GM12875 (cell line): ENCODE measurements at regions not wholly inside any gene's neighbourhood (a gene's known extent, or its start where the extent isn't known, plus 50 kb on each side); places are given as distances from the start of the nearest gene placed in this dataset.

ENCODE experiments used
- H3K4me3 ChIP-seq: one replicate; pipeline ENCODE4 v1.5.1; 2011; ENCODE audit warnings: low read depth, low read length, control low read depth
- TF ChIP-seq, protein P1 (sequence below): IDR thresholded peaks from 2 replicates; pipeline ENCODE4 v1.5.1; 2011; ENCODE audit warnings: low read depth, mild to moderate bottlenecking, control low read depth, inconsistent platforms, low read length, moderate library complexity, borderline replicate concordance; ENCODE audit not compliant: insufficient read depth

DNA sequence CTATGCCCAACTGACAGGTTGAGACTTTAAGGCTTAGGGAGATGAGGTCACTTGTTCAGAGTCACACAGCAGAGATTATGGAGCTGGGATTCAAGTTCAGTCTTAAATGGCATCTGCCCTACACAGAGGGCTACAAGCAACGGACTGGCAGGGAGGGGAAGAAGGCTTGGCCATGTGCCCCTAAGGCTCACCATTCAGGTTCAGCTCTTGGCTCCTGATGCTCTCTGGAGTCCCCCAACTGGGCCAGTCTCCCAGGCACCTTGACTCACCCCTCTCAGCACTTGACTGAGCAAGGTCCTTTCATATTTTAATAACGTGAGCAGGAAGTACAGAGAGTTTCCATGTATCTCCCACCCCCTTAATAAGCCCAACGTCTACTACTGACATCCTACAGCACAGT lies 71.4 kb upstream of the MAFB start:
- TF ChIP-seq, protein P1, sequence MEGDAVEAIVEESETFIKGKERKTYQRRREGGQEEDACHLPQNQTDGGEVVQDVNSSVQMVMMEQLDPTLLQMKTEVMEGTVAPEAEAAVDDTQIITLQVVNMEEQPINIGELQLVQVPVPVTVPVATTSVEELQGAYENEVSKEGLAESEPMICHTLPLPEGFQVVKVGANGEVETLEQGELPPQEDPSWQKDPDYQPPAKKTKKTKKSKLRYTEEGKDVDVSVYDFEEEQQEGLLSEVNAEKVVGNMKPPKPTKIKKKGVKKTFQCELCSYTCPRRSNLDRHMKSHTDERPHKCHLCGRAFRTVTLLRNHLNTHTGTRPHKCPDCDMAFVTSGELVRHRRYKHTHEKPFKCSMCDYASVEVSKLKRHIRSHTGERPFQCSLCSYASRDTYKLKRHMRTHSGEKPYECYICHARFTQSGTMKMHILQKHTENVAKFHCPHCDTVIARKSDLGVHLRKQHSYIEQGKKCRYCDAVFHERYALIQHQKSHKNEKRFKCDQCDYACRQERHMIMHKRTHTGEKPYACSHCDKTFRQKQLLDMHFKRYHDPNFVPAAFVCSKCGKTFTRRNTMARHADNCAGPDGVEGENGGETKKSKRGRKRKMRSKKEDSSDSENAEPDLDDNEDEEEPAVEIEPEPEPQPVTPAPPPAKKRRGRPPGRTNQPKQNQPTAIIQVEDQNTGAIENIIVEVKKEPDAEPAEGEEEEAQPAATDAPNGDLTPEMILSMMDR, result no peak
- H3K4me3 ChIP-seq, result no peak overlapping the region

DNA sequence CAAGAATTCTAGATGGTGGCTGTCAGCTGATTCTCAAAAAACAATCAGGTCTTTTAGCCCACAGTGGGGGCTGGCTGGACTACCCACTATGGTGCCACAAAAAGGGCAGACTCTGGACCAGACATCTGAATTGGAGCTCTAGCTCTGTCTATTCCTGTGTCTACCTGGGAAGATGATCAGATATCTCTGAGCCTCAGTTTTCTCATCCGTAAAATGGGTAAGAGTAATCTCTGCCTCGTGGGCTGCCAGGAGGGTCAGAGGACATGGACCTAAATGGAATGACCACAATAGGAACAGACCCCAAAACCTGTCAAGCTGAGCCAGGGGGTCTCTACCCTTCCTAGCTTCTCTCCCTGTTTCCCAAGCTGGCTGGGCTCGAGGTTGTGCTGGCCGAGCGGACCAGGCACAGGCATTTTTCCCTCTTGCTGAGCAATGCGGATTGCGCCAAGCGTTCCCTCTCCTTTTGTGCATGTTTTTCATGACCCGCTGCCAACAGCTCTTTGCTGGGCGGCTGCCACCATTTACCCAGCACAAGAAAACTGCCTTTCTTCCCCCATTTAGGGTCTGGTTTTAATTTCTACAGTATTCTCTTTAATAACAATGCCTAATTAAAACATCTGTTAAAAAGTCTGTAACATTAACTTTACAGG lies 74.7 kb upstream of the MAFB start:
- no peak overlapping the region for H3K4me3 ChIP-seq
- TF ChIP-seq, protein P1, result no peak

DNA sequence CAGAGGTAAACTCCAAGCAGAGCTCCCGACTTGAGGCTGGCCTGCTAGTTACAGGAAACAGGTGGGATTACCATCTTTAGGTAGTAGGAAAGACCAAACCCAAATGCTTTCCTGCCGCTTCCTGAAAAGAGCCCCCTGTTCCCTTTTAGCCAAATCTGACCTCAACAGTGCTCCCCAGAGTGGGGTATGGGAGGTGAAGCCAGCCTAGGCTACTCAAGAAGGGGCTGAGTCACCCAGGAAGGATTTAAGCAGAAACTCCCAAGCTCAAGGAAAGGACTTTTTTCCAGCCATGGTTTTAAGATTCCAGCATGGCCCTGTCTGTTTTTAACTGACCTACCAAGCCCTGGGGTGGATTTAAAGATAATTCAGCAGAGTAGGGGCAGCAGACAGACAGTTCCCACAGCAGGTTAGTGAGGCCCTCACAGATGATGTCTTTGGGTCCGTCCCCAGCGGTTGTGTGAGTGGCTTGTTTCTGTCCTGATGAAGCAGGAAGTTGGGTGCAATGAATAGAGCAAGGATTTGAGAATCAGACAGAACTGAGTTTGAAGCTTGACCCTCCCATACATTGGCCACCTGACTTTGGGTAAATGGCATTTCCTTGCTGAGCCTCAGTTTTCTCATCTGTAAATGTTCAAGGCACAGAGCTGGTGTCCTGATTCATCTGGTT lies 76.9 kb upstream of the MAFB start:
- TF ChIP-seq, protein P1, result no peak
- no peak overlapping the region for H3K4me3 ChIP-seq

DNA sequence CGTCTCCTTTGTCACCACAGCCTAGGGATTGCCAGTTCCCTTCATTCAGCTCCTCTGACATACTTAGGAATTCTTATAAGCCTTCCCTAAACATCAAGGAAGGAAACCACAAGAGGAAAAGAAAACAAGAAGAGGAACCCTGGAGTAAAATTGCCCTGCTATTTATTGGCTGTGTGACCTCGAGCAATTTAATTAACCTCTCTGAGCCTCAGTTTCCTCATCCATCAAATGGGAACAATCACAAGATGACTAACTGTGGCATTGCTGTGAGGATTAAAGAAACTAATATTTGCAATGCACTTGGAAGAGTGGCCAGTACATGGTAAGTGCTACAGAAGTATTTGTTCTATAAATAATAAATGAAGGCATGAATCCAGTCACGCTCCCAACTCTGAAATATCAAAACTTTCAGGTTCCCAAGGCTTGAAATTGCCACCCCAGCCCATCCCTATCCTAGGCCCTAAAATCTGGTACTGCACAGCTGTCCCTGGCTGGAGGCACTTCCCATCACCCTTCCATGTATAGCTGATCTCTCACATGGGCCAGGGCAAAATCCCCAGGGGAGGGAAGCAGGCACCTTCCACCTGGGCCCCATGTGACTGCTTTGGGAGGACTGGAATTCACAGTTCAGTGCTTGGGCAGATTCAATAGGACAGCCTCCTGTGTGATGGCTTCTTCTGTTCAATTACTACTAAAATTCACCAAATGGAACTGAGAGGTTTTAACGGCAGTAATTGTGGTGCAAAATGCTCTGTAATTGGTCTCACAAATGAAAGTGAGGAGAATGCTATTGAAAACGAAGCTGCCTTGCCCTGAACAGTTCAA lies 78.0 kb upstream of the MAFB start:
- no peak overlapping the region for H3K4me3 ChIP-seq
- TF ChIP-seq, protein P1, result no peak

DNA sequence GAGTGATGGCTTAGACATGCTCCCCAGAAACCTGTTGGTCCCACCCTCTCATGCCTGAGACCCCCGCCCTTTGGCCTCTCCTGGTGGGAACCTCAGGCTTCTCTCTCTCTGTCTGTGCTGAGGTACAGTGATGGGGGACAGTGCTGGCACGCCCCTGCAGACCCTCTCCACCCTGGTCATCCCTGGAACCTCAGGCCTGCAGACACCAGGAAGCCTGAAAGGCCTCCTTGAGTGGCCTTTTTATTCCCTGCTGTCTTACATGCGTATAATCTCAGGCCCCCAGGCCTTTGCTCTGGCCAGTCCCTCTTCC lies 78.5 kb upstream of the MAFB start:
- TF ChIP-seq, protein P1, result no peak
- H3K4me3 ChIP-seq, result no peak overlapping the region

DNA sequence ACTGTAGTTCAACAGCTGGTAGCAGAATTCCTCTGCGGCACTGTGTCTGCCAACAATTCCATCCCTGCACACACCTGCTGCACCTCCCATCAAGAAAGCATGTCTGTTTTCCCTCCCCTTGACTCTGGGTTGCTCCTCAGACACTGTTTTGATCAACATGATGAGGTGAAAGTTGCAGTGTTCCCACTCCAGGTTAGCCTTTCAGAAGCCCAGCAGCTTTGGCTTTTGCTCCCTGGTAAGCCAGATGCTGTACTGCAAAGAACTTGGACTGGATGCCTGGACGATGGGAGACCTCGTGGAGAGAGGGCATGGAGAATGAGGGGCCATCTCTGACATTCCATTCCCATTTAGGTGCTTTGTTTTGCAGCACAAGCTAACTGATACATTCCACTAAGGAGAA lies 79.1 kb upstream of the MAFB start:
- H3K4me3 ChIP-seq, result no peak overlapping the region
- TF ChIP-seq, protein P1, result no peak
